ENCODE measurements at regions not wholly inside any gene's neighbourhood (a gene's known extent, or its start where the extent isn't known, plus 50 kb on each side); places are given as distances from the start of the nearest gene placed in this dataset.

GRCh38 chr5:172564883-172565282, 76.2 kb upstream of the NEURL1B start:
- Histone ChIP-seq H3K27ac (ENCODE audit: low read length) (no peak overlapping the region), H3K9me3 (replicated peaks; ENCODE audit: insufficient read depth, low read length) (no peaks in the 10 kb centered on the region), H3F3A (ENCODE audit: insufficient read depth, low read length) (no peaks in the 10 kb centered on the region), H3K9ac (ENCODE audit: low read length) (no peak overlapping the region), H2AFZ (ENCODE audit: low read length) (no peak overlapping the region), H3K79me2 (ENCODE audit: low read length) (no peaks in the 10 kb centered on the region), H3K4me1 (ENCODE audit: low read length) (no peaks in the 10 kb centered on the region), H3K27me3 (replicated peaks; ENCODE audit: insufficient read depth, low read length) (no peaks in the 10 kb centered on the region), H3K4me2 (ENCODE audit: low read depth, low read length) (no peak overlapping the region), H4K20me1 (ENCODE audit: insufficient read depth, low read length) (no peaks in the 10 kb centered on the region), H3K36me3 (replicated peaks; ENCODE audit: insufficient read depth, low read length) (no peaks in the 10 kb centered on the region), H3K9me2 (replicated peaks; ENCODE audit: insufficient read depth, low read length) (no peaks in the 10 kb centered on the region), H3K4me3 (ENCODE audit: low read length) (no peak overlapping the region)
- DNase-seq, result no peak
- no peak for TF ChIP-seq CTCF (IDR thresholded peaks at IDR 0.05; ENCODE audit: low read length)
- no peak for TF ChIP-seq EZH2phosphoT487 (IDR thresholded peaks at IDR 0.05; ENCODE audit: low read length)
- TF ChIP-seq EZH2 (optimal IDR thresholded peaks at IDR 0.05; ENCODE audit: low read depth, low read length), result no peak

- no peak overlapping the region for H3K4me3 ChIP-seq (ENCODE audit: low read length)
- H3K4me2 ChIP-seq (ENCODE audit: low read depth, low read length), result no peak overlapping the region
- H3K9me2 ChIP-seq (replicated peaks; ENCODE audit: insufficient read depth, low read length), result no peaks in the 10 kb centered on the region
- H3K27ac ChIP-seq (ENCODE audit: low read length), result no peak overlapping the region
- no peak overlapping the region for H3K9ac ChIP-seq (ENCODE audit: low read length)
- no peaks in the 10 kb centered on the region for H3K9me3 ChIP-seq (replicated peaks; ENCODE audit: insufficient read depth, low read length)
- no peaks in the 10 kb centered on the region for H3K36me3 ChIP-seq (replicated peaks; ENCODE audit: insufficient read depth, low read length)
- H3K27me3 ChIP-seq (replicated peaks; ENCODE audit: insufficient read depth, low read length), result no peaks in the 10 kb centered on the region
- no peak for DNase-seq
- no peak for TF ChIP-seq CTCF (IDR thresholded peaks at IDR 0.05; ENCODE audit: low read length)
- no peak for TF ChIP-seq EZH2phosphoT487 (IDR thresholded peaks at IDR 0.05; ENCODE audit: low read length)
- TF ChIP-seq EZH2 (optimal IDR thresholded peaks at IDR 0.05; ENCODE audit: low read depth, low read length), result no peak
- no peak overlapping the region for H2AFZ ChIP-seq (ENCODE audit: low read length)
- no peaks in the 10 kb centered on the region for H3F3A ChIP-seq (ENCODE audit: insufficient read depth, low read length)
- no peaks in the 10 kb centered on the region for H3K79me2 ChIP-seq (ENCODE audit: low read length)
- H4K20me1 ChIP-seq (ENCODE audit: insufficient read depth, low read length), result no peaks in the 10 kb centered on the region
- H3K4me1 ChIP-seq (ENCODE audit: low read length), result no peaks in the 10 kb centered on the region
Observed at GRCh38 chr5:172564188-172564587, 76.9 kb upstream of the NEURL1B start.

GRCh38 chr5:172562443-172562842, 78.6 kb upstream of the NEURL1B start:
- Histone ChIP-seq H3K27ac (ENCODE audit: low read length) (no peak overlapping the region), H3K9ac (ENCODE audit: low read length) (no peak overlapping the region), H3K9me3 (replicated peaks; ENCODE audit: insufficient read depth, low read length) (no peaks in the 10 kb centered on the region), H3K4me3 (ENCODE audit: low read length) (no peak overlapping the region), H3K27me3 (replicated peaks; ENCODE audit: insufficient read depth, low read length) (no peaks in the 10 kb centered on the region), H3K9me2 (replicated peaks; ENCODE audit: insufficient read depth, low read length) (no peaks in the 10 kb centered on the region), H3K4me1 (ENCODE audit: low read length) (no peaks in the 10 kb centered on the region), H4K20me1 (ENCODE audit: insufficient read depth, low read length) (no peaks in the 10 kb centered on the region), H3K36me3 (replicated peaks; ENCODE audit: insufficient read depth, low read length) (no peaks in the 10 kb centered on the region), H3K4me2 (ENCODE audit: low read depth, low read length) (no peak overlapping the region), H3K79me2 (ENCODE audit: low read length) (no peaks in the 10 kb centered on the region), H2AFZ (ENCODE audit: low read length) (no peak overlapping the region), H3F3A (ENCODE audit: insufficient read depth, low read length) (no peaks in the 10 kb centered on the region)
- DNase-seq, result no peak
- TF ChIP-seq EZH2phosphoT487 (IDR thresholded peaks at IDR 0.05; ENCODE audit: low read length), result no peak
- no peak for TF ChIP-seq EZH2 (optimal IDR thresholded peaks at IDR 0.05; ENCODE audit: low read depth, low read length)
- TF ChIP-seq CTCF (IDR thresholded peaks at IDR 0.05; ENCODE audit: low read length), result no peak
